HG03520 (cell line): ENCODE measurements at regions not wholly inside any gene's neighbourhood (a gene's known extent, or its start where the extent isn't known, plus 50 kb on each side); places are given as distances from the start of the nearest gene placed in this dataset.

ENCODE experiments used
- ATAC-seq: cut with Tn5 transposase; IDR thresholded peaks from one replicate; pipeline ENCODE4 v1.9.1; 2021; ENCODE audit warnings: mild to moderate bottlenecking, moderate library complexity; ENCODE audit not compliant: unreplicated experiment

DNA sequence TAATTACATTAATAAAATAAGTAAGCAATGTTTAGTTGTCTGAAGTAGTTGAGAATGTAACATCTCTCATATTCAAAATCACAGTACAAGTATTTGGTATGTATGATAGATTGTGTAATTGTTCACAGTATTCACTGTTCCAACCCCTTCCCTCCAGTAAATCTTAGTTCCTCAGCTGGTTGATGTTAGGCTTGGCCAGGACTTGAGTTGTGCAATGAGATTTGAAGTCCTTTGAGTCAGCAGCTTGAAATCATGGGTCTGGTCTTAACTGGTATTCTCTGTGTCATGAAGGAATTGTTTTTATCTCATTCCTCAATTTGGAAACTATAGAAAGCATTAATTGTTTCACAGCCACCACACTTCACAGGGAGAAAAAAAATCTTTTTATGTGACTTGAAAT, 477.1 kb downstream of the FSCB start:
- no peak for ATAC-seq

- ATAC-seq: no peak
These were observed 479.7 kb downstream of the FSCB start for GRCh38 chr14:44027397-44027796.

GRCh38 chr14:44010595-44010994, 496.5 kb downstream of the FSCB start:
- no peak for ATAC-seq

DNA sequence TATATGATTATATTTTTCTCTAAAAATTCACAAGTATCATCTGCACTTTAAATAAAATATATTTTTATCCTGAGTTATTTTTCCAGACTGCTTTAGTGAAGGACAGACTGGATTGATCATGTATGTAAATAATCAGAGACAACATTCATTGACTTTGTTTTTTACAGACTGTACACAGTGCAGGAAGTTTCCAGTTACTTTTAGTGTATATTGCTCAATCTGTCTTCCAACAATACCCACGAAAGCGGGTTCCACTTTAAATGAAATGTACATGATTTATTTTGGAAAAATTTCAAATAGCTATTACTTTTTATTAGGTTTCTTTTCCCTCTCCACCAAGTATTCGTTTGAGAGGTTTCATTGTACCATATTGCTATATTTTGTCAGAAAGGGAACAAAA, 497.0 kb downstream of the FSCB start:
- no peak for ATAC-seq

GRCh38 chr14:44009642-44010041, 497.4 kb downstream of the FSCB start:
- no peak for ATAC-seq

- ATAC-seq: no peak
These were observed 518.1 kb downstream of the FSCB start for GRCh38 chr14:43988989-43989388.

- ATAC-seq: no peak
These were observed 523.4 kb downstream of the FSCB start for GRCh38 chr14:43983721-43984120.

DNA sequence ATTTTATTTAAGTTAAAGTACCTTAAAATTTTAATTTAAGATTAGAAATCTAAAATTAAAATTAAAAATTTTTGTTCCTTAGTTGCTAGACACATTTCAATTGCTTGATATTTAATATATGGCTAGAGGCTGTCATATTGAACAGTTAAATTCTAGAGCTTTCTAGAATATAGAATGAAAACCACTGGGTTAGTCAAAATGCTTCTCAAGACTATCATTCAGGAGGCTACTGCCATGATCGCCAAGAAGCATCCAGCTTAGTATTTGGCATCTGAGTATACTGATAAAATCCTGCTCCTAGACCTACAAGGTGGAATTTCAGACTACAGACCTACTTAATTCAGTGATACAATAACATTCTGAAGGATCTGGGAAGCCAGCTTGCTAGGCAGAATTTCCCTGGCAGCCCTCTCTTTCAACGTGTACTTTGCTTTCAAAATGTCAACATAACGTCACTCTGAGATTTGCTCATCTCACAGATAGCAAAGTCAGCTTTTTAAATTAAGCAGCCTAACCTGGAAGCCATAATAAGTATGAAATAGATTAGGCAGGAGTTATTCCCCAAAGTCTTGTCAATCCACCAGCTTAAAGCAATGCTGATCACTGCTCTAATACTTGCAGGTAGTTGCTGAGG, 525.8 kb downstream of the FSCB start:
- ATAC-seq: no peak

- ATAC-seq: no peak
These were observed 550.3 kb downstream of the FSCB start for GRCh38 chr14:43956741-43957140.

DNA sequence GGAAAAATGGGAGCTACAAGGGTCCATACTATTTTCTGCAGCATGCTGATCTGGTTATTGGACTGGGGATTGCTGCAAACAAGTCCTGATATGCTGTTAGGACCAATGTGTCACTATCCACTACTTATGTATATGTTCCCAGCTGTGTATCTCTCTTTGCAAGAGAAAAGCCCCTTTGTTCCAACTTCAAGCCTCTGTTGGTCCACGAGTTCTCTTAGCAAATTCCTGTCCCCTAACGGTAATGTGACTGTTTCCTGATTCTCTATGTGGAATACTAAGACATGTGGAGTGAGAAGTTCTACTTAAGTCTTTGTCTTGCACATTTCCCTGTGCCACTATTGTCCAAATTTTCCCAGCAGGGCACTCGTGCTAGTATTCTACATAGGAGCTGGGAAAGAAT, 557.7 kb downstream of the FSCB start:
- ATAC-seq: no peak

GRCh38 chr14:43939836-43940235, 567.2 kb downstream of the FSCB start:
- ATAC-seq: no peak

DNA sequence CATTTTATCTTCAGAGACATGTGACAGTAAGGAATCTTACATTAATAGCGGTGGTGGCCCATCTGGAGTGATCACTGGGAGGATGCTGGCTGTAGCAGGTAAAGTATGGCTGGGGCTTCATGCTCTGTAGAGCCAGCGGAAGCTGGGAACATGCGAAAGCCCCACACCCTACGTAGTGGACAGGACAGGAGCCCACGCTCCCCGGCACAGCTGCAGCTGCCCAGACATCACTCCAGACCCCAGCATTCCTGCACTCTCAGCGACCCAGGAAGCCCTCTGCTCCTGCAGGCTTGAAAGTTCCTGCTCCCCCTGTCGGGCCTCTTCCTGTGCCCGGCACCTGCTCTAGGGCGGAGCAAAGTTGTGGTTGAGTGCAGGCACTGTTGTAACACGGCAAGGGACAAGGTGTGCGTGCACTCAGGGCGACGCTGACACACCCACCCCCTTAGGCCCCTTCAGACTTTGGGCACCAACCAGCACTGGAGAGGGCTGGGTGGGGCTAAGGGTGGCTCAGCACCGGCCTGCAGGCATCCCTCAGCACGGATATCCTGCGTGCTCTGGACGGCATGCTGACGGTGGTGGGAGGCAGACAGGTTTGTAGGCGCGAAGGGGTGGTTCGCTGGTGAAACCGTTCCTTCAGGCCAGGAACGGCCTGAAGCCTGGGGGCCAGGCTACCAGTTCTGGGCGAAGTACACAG, 568.3 kb downstream of the FSCB start:
- ATAC-seq: no peak

DNA sequence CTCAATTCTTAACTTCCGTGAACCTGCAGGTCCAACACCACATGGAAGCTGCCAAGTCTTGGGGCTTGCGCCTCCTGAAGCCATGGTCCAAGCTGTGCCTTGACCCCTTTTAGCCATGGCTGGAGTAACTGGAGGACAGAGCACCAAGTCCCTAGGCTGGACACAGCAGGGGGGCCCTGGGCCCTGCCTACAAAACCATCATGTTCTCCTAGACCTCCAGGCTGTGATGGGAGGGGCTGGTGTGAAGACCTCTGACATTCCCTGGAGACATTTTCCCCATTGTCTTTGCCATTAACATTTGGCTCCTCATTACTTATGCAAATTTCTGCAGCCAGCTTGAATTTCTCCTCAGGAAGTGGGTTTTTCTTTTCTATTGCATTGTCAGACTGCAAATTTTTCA, 570.1 kb downstream of the FSCB start:
- ATAC-seq: no peak

- no peak for ATAC-seq
These were observed 573.0 kb downstream of the FSCB start for GRCh38 chr14:43934102-43934501.

- ATAC-seq: no peak
These were observed 592.9 kb downstream of the FSCB start for GRCh38 chr14:43914041-43914693.

- ATAC-seq: no peak
These were observed 603.9 kb downstream of the FSCB start for GRCh38 chr14:43903209-43903608.

- no peak for ATAC-seq
These were observed 605.0 kb downstream of the FSCB start for GRCh38 chr14:43901911-43902673.

DNA sequence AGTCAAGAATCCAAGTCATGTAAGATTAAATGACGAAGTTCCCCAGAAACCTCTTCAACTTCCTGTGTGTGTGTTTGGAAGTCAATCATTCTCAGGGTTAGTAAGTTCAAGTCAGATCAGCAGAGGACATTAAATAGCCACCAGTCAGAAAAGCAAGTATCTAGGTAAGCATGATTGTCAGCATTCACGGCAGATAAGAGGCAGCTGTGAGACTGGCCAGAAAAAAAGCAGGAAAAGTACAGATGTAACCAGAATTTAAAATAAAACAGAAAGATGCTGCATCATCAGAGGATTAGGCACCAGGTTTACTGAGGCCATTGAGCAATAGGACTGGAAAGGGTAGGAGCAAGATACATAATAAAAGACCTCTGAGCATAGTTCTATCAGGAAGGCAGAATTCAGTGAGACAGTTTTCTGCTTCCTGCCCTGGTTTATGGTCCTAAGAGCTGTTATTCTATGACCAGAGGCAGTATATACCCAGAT, 606.9 kb downstream of the FSCB start:
- ATAC-seq: no peak

DNA sequence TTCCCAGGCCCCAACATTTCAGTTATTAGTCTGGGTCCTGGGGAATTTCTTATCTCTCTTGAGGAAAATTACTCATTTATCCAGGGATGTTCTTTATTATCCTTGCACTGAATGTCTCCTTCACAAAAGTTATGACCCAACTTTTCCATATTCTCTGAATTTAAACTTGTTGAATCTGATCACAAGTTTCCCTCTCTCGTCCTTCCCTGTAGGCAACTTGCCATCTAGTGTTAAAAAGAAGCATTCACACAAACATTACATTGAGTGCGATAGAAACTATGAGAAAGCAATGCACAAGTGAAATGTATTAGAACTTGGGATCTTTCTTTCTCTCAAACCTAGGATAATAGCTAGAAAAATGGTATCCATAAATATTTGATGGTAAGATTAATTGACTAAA, 608.4 kb downstream of the FSCB start:
- ATAC-seq: no peak

- ATAC-seq: no peak
These were observed 611.0 kb downstream of the FSCB start for GRCh38 chr14:43896044-43896443.

GRCh38 chr14:43894534-43894933, 612.5 kb downstream of the FSCB start:
- no peak for ATAC-seq
